Stomach (tissue), 8 donors: ENCODE measurements at regions not wholly inside any gene's neighbourhood (a gene's known extent, or its start where the extent isn't known, plus 50 kb on each side); places are given as distances from the start of the nearest gene placed in this dataset.
A peak's percentile ranks its signal among the peaks of the same experiment; 100 is the strongest.
"Not testable (repeated sequence)": the region's sequence is repeated elsewhere in the genome, so short reads cannot be mapped to it uniquely, and the experiment has no call there.

Experiments
- DNase-seq, 2 donors: peaks; one replicate each; pipeline versions ENCODE4 v3.0.0 to v3.0.0-alpha.2; 2013 to 2019
- H3K27ac ChIP-seq, 5 donors: fragments of 200-600 bp in 4 of 5; sonication (generic) in 4 of 5; one replicate each; pipeline ENCODE4 v1.5.1; 2013 to 2019; ENCODE audit warnings: mild to moderate bottlenecking in 1 of 5, moderate library complexity in 1 of 5
- H3K27me3 ChIP-seq, 3 donors: fragments of 200-600 bp; sonication (generic); one replicate each; pipeline ENCODE4 v1.5.1; 2017 to 2019; ENCODE audit warnings: mixed run types in 1 of 3
- H3K36me3 ChIP-seq, 4 donors: fragments of 200-600 bp; sonication (generic); 1 replicate in 3 of 4; 2 replicates in 1 of 4; pipeline ENCODE4 v1.5.1; 2016 to 2019
- H3K4me1 ChIP-seq, 4 donors: fragments of 200-600 bp; sonication (generic); one replicate each; pipeline ENCODE4 v1.5.1; 2016 to 2019
- H3K4me3 ChIP-seq, 4 donors: fragments of 200-600 bp; sonication (generic) in 3 of 4; one replicate each; pipeline ENCODE4 v1.5.1; 2016 to 2019; ENCODE audit warnings: mild to moderate bottlenecking in 1 of 4
- H3K9me3 ChIP-seq, 4 donors: fragments of 200-600 bp; sonication (generic); one replicate each; pipeline ENCODE4 v1.5.1; 2016 to 2019
- CTCF ChIP-seq, 7 experiments: fragments of 450-650 bp in 4 of 7; fragments of 200-600 bp in 3 of 7; sonication (generic) in 3 of 7; IDR thresholded peaks; one replicate each; pipeline ENCODE4 v1.5.1; 2016 to 2019; ENCODE audit warnings: antibody characterized with exemption in 7 of 7, control low read depth in 2 of 7, mild to moderate bottlenecking in 1 of 7
- EP300 ChIP-seq: sonication (generic); formaldehyde crosslinking; IDR thresholded peaks from one replicate; pipeline ENCODE4 v1.6.1; 2017; ENCODE audit warnings: antibody characterized with exemption
- POLR2A ChIP-seq, 4 donors: fragments of 450-650 bp; IDR thresholded peaks; one replicate each; pipeline ENCODE4 v1.6.1; 2016; ENCODE audit warnings: antibody characterized with exemption in 4 of 4, control low read depth in 2 of 4, mild to moderate bottlenecking in 1 of 4, moderate library complexity in 1 of 4
- POLR2AphosphoS5 ChIP-seq, 3 donors: sonication (generic); formaldehyde crosslinking; IDR thresholded peaks; one replicate each; pipeline ENCODE4 v1.6.1; 2016; ENCODE audit warnings: antibody characterized with exemption in 3 of 3
- WGBS, 5 donors: extraction: QIAGEN DNeasy Blood & Tissue Kit in 3 of 5; methylation state at CpG; one replicate each; pipeline versions ENCODE4 v1.1.5 to v1.1.7; 2013 to 2018; 5-methylcytosine and 5-hydroxymethylcytosine counted together
- intact Hi-C: fragments of 100-400 bp; cut with DNase I; formaldehyde crosslinking; loops from one replicate; pipeline ENCODE4 v1.15.1; 2023; ENCODE audit warnings: low total_unique reads
- donor health status: healthy with polysubstance abuse.
- donor health status: Bipolar disorder and iron deficiency.
- donor health status: healthy.

GRCh38 chr13:27348461-27348860 lies 76.0 kb upstream of the GTF3A start:
- 57 to 74% (median 62%) methylated on average over 6 of the region's 6 CpGs for WGBS, 5 donors
- Histone ChIP-seq H3K36me3 (no peaks in the 10 kb centered on the region), H3K4me3 (no peak overlapping the region), H3K4me1 (peaks cover 0 to 13% (median 6%) of the 10 kb centered on the region in 4 donors), H3K9me3 (no peaks in the 10 kb centered on the region), H3K27me3 (peaks cover 0 to 17% (median 0%) of the 10 kb centered on the region in 3 donors), H3K27ac (no peak overlapping the region)
- intact Hi-C loops: loop anchor here (10.0 kb wide), 1 partner anchor 64 kb away; no protein-coding TSS in a partner anchor
- DNase-seq: no peak
- no peak for TF ChIP-seq CTCF (IDR thresholded peaks at IDR 0.05)

GRCh38 chr13:27349458-27349857 lies 75.0 kb upstream of the GTF3A start:
- intact Hi-C loops: loop anchor here (10.0 kb wide), 1 partner anchor 65 kb away; no protein-coding TSS in a partner anchor

GRCh38 chr13:27350825-27351224 lies 73.6 kb upstream of the GTF3A start:
- H3K36me3 ChIP-seq, H3K27ac ChIP-seq, H3K4me3 ChIP-seq, H3K27me3 ChIP-seq, H3K9me3 ChIP-seq, DNase-seq, intact Hi-C loops: not testable (repeated sequence)
- WGBS, 5 donors: 91 to 97% (median 96%) methylated on average over 6 of the region's 6 CpGs
- peaks cover 0 to 24% (median 12%) of the 10 kb centered on the region in 4 donors for H3K4me1 ChIP-seq

More at GRCh38 chr13:27349458-27349857, 75.0 kb upstream of the GTF3A start:
- TF ChIP-seq POLR2A (IDR thresholded peaks at IDR 0.05): no peak
- TF ChIP-seq CTCF (IDR thresholded peaks at IDR 0.05): no peak
- no peak for TF ChIP-seq EP300
- TF ChIP-seq POLR2AphosphoS5 (IDR thresholded peaks at IDR 0.05): no peak
- H3K36me3 ChIP-seq: no peaks in the 10 kb centered on the region
- no peak overlapping the region for H3K27ac ChIP-seq
- H3K4me3 ChIP-seq: no peak overlapping the region
- WGBS, 5 donors: 66 to 89% (median 81%) methylated on average over 3 of the region's 3 CpGs
- no peaks in the 10 kb centered on the region for H3K9me3 ChIP-seq
- peaks cover 0 to 16% (median 0%) of the 10 kb centered on the region in 3 donors for H3K27me3 ChIP-seq
- peaks cover 0 to 23% (median 11%) of the 10 kb centered on the region in 4 donors for H3K4me1 ChIP-seq
- DNase-seq: no peak

- intact Hi-C loops: no loop called here
These were observed 71.7 kb upstream of the GTF3A start for GRCh38 chr13:27352698-27353097.

More at GRCh38 chr13:27352698-27353097, 71.7 kb upstream of the GTF3A start:
- Histone ChIP-seq H3K4me3 (peak overlapping the region in 2 of 4 donors; percentile 10 to 17), H3K27me3 (peaks cover 0 to 6% (median 0%) of the 10 kb centered on the region in 3 donors), H3K9me3 (no peaks in the 10 kb centered on the region), H3K27ac (peak overlapping the region; percentile 23 to 78 (median 71)), H3K36me3 (no peaks in the 10 kb centered on the region), H3K4me1 (peaks cover 0 to 24% (median 12%) of the 10 kb centered on the region in 4 donors)
- WGBS, 5 donors: 57 to 82% (median 65%) methylated on average over 9 to 11 of the region's 11 CpGs
- TF ChIP-seq EP300: no peak
- no peak for TF ChIP-seq CTCF (IDR thresholded peaks at IDR 0.05)
- TF ChIP-seq POLR2AphosphoS5 (IDR thresholded peaks at IDR 0.05): no peak
- no peak for TF ChIP-seq POLR2A (IDR thresholded peaks at IDR 0.05)
- DNase-seq: no peak
